Nephron progenitor cell (in vitro differentiated cells): ENCODE measurements at regions not wholly inside any gene's neighbourhood (a gene's known extent, or its start where the extent isn't known, plus 50 kb on each side); places are given as distances from the start of the nearest gene placed in this dataset.

Source experiments
- DNase-seq: peaks from one replicate; pipeline ENCODE4 v3.0.0; 2021
- H3K27ac Mint-ChIP-seq: 2 replicates; pipeline ENCODE4 v1.8.0; 2021; ENCODE audit warnings: mild to moderate bottlenecking, moderate library complexity, mixed read lengths
- H3K27me3 Mint-ChIP-seq: 2 replicates; pipeline ENCODE4 v1.8.0; 2021; ENCODE audit warnings: mild to moderate bottlenecking, low read depth, mixed read lengths; ENCODE audit not compliant: poor library complexity
- H3K36me3 Mint-ChIP-seq: 2 replicates; pipeline ENCODE4 v1.8.0; 2021; ENCODE audit warnings: low read depth, mixed read lengths
- H3K4me1 Mint-ChIP-seq: 2 replicates; pipeline ENCODE4 v1.8.0; 2021; ENCODE audit warnings: mixed read lengths
- H3K4me3 Mint-ChIP-seq: 2 replicates; pipeline ENCODE4 v1.8.0; 2021; ENCODE audit warnings: mild to moderate bottlenecking, moderate library complexity, mixed read lengths
- H3K9me3 Mint-ChIP-seq: 2 replicates; pipeline ENCODE4 v1.8.0; 2021; ENCODE audit warnings: mild to moderate bottlenecking, moderate library complexity, mixed read lengths
- CTCF ChIP-seq: fragments of 200-600 bp; sonication (generic); IDR thresholded peaks from 2 replicates; pipeline ENCODE4 v1.5.0; 2021; ENCODE audit warnings: antibody characterized with exemption

- Mint-ChIP-seq H3K4me3 (no peak overlapping the region), H3K27me3 (no peaks in the 10 kb centered on the region), H3K9me3 (no peaks in the 10 kb centered on the region), H3K36me3 (peaks cover 31% of the 10 kb centered on the region), H3K4me1 (no peaks in the 10 kb centered on the region), H3K27ac (no peak overlapping the region)
- no peak for DNase-seq
- no peak for TF ChIP-seq CTCF
Measured at GRCh38 chr13:73715114-73715910, 418.9 kb downstream of the KLF12 start.

GRCh38 chr13:73714522-73714921 is 419.7 kb downstream of the KLF12 start:
- no peak for TF ChIP-seq CTCF
- peaks cover 31% of the 10 kb centered on the region for H3K36me3 Mint-ChIP-seq
- no peaks in the 10 kb centered on the region for H3K4me1 Mint-ChIP-seq
- no peak for DNase-seq
- H3K27me3 Mint-ChIP-seq, result no peaks in the 10 kb centered on the region
- H3K9me3 Mint-ChIP-seq, result no peaks in the 10 kb centered on the region
- H3K27ac Mint-ChIP-seq, result no peak overlapping the region
- H3K4me3 Mint-ChIP-seq, result no peak overlapping the region

GRCh38 chr13:73708393-73708985 is 425.7 kb downstream of the KLF12 start:
- H3K27ac Mint-ChIP-seq, result no peak overlapping the region
- H3K4me1 Mint-ChIP-seq, result no peaks in the 10 kb centered on the region
- TF ChIP-seq CTCF, result peak; percentile 87
- H3K27me3 Mint-ChIP-seq, result no peaks in the 10 kb centered on the region
- peaks cover 33% of the 10 kb centered on the region for H3K36me3 Mint-ChIP-seq
- H3K4me3 Mint-ChIP-seq, result no peak overlapping the region
- H3K9me3 Mint-ChIP-seq, result no peaks in the 10 kb centered on the region
- peak; percentile 48 for DNase-seq

- H3K4me3 Mint-ChIP-seq, result no peak overlapping the region
- no peak for DNase-seq
- peaks cover 14% of the 10 kb centered on the region for H3K36me3 Mint-ChIP-seq
- peak overlapping the region; percentile 25 for H3K27ac Mint-ChIP-seq
- no peaks in the 10 kb centered on the region for H3K9me3 Mint-ChIP-seq
- no peaks in the 10 kb centered on the region for H3K27me3 Mint-ChIP-seq
- no peaks in the 10 kb centered on the region for H3K4me1 Mint-ChIP-seq
- TF ChIP-seq CTCF, result no peak
Measured at GRCh38 chr13:73704587-73704986, 429.6 kb downstream of the KLF12 start.

- Mint-ChIP-seq H3K4me3 (no peak overlapping the region), H3K9me3 (no peaks in the 10 kb centered on the region), H3K36me3 (peaks cover 14% of the 10 kb centered on the region), H3K27ac (no peak overlapping the region), H3K4me1 (no peaks in the 10 kb centered on the region), H3K27me3 (no peaks in the 10 kb centered on the region)
- no peak for DNase-seq
- no peak for TF ChIP-seq CTCF
Measured at GRCh38 chr13:73703606-73704005, 430.6 kb downstream of the KLF12 start.
